ENCODE measurements at regions not wholly inside any gene's neighbourhood (a gene's known extent, or its start where the extent isn't known, plus 50 kb on each side); places are given as distances from the start of the nearest gene placed in this dataset.

- Histone ChIP-seq H3K36me3 (ENCODE audit: insufficient read depth, low read length) (no peaks in the 10 kb centered on the region), H2AFZ (ENCODE audit: low read depth, low read length) (no peak overlapping the region), H3K27ac (ENCODE audit: low read depth, low read length) (no peak overlapping the region), H4K20me1 (ENCODE audit: insufficient read depth, low read length) (no peaks in the 10 kb centered on the region), H3K27me3 (ENCODE audit: insufficient read depth, low read length) (no peaks in the 10 kb centered on the region), H3K4me3 (ENCODE audit: insufficient read depth, low read depth, low read length) (no peak overlapping the region), H3K9ac (ENCODE audit: low read length) (no peak overlapping the region), H3K9me3 (ENCODE audit: insufficient read depth, low read depth, low read length) (no peaks in the 10 kb centered on the region), H3K4me1 (ENCODE audit: insufficient read depth, low read length) (no peaks in the 10 kb centered on the region), H3K79me2 (ENCODE audit: insufficient read depth, low read length) (no peaks in the 10 kb centered on the region), H3K4me2 (ENCODE audit: low read length) (no peak overlapping the region)
- no peaks in the 10 kb centered on the region for H3K4me1 Mint-ChIP-seq (ENCODE audit: low read depth, unreplicated experiment)
- no peak for DNase-seq (ENCODE audit: low read depth)
- H3K9me3 Mint-ChIP-seq (ENCODE audit: unreplicated experiment), result no peaks in the 10 kb centered on the region
- H3K27me3 Mint-ChIP-seq (ENCODE audit: low read depth, unreplicated experiment), result peaks cover 7% of the 10 kb centered on the region
- H3K4me3 Mint-ChIP-seq (ENCODE audit: unreplicated experiment), result no peak overlapping the region
- no peak overlapping the region for H3K27ac Mint-ChIP-seq (ENCODE audit: unreplicated experiment)
- FAIRE-seq, result no peak
- no peaks in the 10 kb centered on the region for H3K36me3 Mint-ChIP-seq (ENCODE audit: low read depth, unreplicated experiment)
- TF ChIP-seq EZH2 (IDR thresholded peaks at IDR 0.05; ENCODE audit: insufficient read depth, low read length), result no peak
- TF ChIP-seq, protein P1, sequence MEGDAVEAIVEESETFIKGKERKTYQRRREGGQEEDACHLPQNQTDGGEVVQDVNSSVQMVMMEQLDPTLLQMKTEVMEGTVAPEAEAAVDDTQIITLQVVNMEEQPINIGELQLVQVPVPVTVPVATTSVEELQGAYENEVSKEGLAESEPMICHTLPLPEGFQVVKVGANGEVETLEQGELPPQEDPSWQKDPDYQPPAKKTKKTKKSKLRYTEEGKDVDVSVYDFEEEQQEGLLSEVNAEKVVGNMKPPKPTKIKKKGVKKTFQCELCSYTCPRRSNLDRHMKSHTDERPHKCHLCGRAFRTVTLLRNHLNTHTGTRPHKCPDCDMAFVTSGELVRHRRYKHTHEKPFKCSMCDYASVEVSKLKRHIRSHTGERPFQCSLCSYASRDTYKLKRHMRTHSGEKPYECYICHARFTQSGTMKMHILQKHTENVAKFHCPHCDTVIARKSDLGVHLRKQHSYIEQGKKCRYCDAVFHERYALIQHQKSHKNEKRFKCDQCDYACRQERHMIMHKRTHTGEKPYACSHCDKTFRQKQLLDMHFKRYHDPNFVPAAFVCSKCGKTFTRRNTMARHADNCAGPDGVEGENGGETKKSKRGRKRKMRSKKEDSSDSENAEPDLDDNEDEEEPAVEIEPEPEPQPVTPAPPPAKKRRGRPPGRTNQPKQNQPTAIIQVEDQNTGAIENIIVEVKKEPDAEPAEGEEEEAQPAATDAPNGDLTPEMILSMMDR (IDR thresholded peaks at IDR 0.05; ENCODE audit: insufficient read depth, low read depth, low read length), result no peak
These were observed 1005.1 kb downstream of the PCDH9 start for GRCh38 chr13:66225072-66225471.

DNA sequence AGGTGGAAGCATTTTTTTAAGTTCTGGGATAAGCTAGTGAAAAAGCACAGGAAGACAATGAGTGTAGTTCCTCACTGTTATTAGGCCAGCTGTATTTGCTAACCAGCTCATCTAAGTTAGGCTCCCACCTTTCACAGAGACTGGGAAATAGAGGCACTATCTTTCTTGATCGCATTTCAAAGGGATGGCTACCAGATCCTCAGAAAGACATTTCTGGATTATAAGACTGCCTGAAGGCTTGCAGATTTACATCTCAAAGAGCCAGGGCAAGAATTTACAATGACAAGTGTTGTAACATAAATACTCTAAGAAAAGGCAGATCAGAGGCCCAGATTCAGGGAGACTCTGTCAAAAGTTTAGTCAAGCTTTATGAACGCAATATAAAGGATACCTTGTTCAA lies 1005.5 kb downstream of the PCDH9 start:
- no peaks in the 10 kb centered on the region for H3K4me1 Mint-ChIP-seq (ENCODE audit: low read depth, unreplicated experiment)
- Histone ChIP-seq H3K9ac (ENCODE audit: low read length) (no peak overlapping the region), H3K79me2 (ENCODE audit: insufficient read depth, low read length) (no peaks in the 10 kb centered on the region), H3K4me3 (ENCODE audit: insufficient read depth, low read depth, low read length) (no peak overlapping the region), H3K27me3 (ENCODE audit: insufficient read depth, low read length) (no peaks in the 10 kb centered on the region), H2AFZ (ENCODE audit: low read depth, low read length) (no peak overlapping the region), H3K27ac (ENCODE audit: low read depth, low read length) (no peak overlapping the region), H3K9me3 (ENCODE audit: insufficient read depth, low read depth, low read length) (no peaks in the 10 kb centered on the region), H3K4me1 (ENCODE audit: insufficient read depth, low read length) (no peaks in the 10 kb centered on the region), H3K4me2 (ENCODE audit: low read length) (no peak overlapping the region), H3K36me3 (ENCODE audit: insufficient read depth, low read length) (no peaks in the 10 kb centered on the region), H4K20me1 (ENCODE audit: insufficient read depth, low read length) (no peaks in the 10 kb centered on the region)
- DNase-seq (ENCODE audit: low read depth) (no peak), FAIRE-seq (no peak)
- no peaks in the 10 kb centered on the region for H3K9me3 Mint-ChIP-seq (ENCODE audit: unreplicated experiment)
- peaks cover 7% of the 10 kb centered on the region for H3K27me3 Mint-ChIP-seq (ENCODE audit: low read depth, unreplicated experiment)
- H3K27ac Mint-ChIP-seq (ENCODE audit: unreplicated experiment), result no peak overlapping the region
- no peaks in the 10 kb centered on the region for H3K36me3 Mint-ChIP-seq (ENCODE audit: low read depth, unreplicated experiment)
- no peak overlapping the region for H3K4me3 Mint-ChIP-seq (ENCODE audit: unreplicated experiment)
- TF ChIP-seq EZH2 (IDR thresholded peaks at IDR 0.05; ENCODE audit: insufficient read depth, low read length), result no peak
- TF ChIP-seq, protein P1 (IDR thresholded peaks at IDR 0.05; ENCODE audit: insufficient read depth, low read depth, low read length), result no peak

- H3K4me1 ChIP-seq (ENCODE audit: insufficient read depth, low read length), result no peaks in the 10 kb centered on the region
- no peak overlapping the region for H3K27ac Mint-ChIP-seq (ENCODE audit: unreplicated experiment)
- TF ChIP-seq EZH2 (IDR thresholded peaks at IDR 0.05; ENCODE audit: insufficient read depth, low read length), result no peak
- TF ChIP-seq, protein P1 (IDR thresholded peaks at IDR 0.05; ENCODE audit: insufficient read depth, low read depth, low read length), result no peak
- no peaks in the 10 kb centered on the region for H4K20me1 ChIP-seq (ENCODE audit: insufficient read depth, low read length)
- no peak overlapping the region for H3K4me3 Mint-ChIP-seq (ENCODE audit: unreplicated experiment)
- no peaks in the 10 kb centered on the region for H3K27me3 ChIP-seq (ENCODE audit: insufficient read depth, low read length)
- no peak overlapping the region for H3K27ac ChIP-seq (ENCODE audit: low read depth, low read length)
- H3K36me3 ChIP-seq (ENCODE audit: insufficient read depth, low read length), result no peaks in the 10 kb centered on the region
- H3K4me1 Mint-ChIP-seq (ENCODE audit: low read depth, unreplicated experiment), result no peaks in the 10 kb centered on the region
- peaks cover 7% of the 10 kb centered on the region for H3K27me3 Mint-ChIP-seq (ENCODE audit: low read depth, unreplicated experiment)
- no peak overlapping the region for H3K9ac ChIP-seq (ENCODE audit: low read length)
- DNase-seq (ENCODE audit: low read depth) (no peak), FAIRE-seq (no peak)
- no peaks in the 10 kb centered on the region for H3K9me3 ChIP-seq (ENCODE audit: insufficient read depth, low read depth, low read length)
- no peak overlapping the region for H2AFZ ChIP-seq (ENCODE audit: low read depth, low read length)
- H3K9me3 Mint-ChIP-seq (ENCODE audit: unreplicated experiment), result no peaks in the 10 kb centered on the region
- H3K4me3 ChIP-seq (ENCODE audit: insufficient read depth, low read depth, low read length), result no peak overlapping the region
- no peaks in the 10 kb centered on the region for H3K79me2 ChIP-seq (ENCODE audit: insufficient read depth, low read length)
- no peak overlapping the region for H3K4me2 ChIP-seq (ENCODE audit: low read length)
- H3K36me3 Mint-ChIP-seq (ENCODE audit: low read depth, unreplicated experiment), result no peaks in the 10 kb centered on the region
These were observed 1007.2 kb downstream of the PCDH9 start for GRCh38 chr13:66222926-66223325.

All from astrocyte (in vitro differentiated cells and primary cell).